Upper lobe of right lung (tissue), 1 donor: ENCODE measurements at regions not wholly inside any gene's neighbourhood (a gene's known extent, or its start where the extent isn't known, plus 50 kb on each side); places are given as distances from the start of the nearest gene placed in this dataset.

ENCODE experiments used
- ATAC-seq: fragments of 200-7000 bp; cut with Tn5 transposase; one replicate; pipeline ENCODE4 v1.9.1; 2020; ENCODE audit warnings: mild to moderate bottlenecking, moderate library complexity
- DNase-seq: peaks from one replicate; pipeline ENCODE4 v3.0.0-alpha.2; 2020
- H3K27ac ChIP-seq: fragments of 200-600 bp; one replicate; pipeline ENCODE4 v1.8.0; 2022
- H3K27me3 ChIP-seq: fragments of 200-600 bp; one replicate; pipeline ENCODE4 v1.8.0; 2022; ENCODE audit warnings: mild to moderate bottlenecking
- H3K36me3 ChIP-seq: fragments of 200-600 bp; one replicate; pipeline ENCODE4 v1.8.0; 2022
- H3K4me1 ChIP-seq: fragments of 200-600 bp; one replicate; pipeline ENCODE4 v1.8.0; 2022
- H3K4me3 ChIP-seq: fragments of 200-600 bp; one replicate; pipeline ENCODE4 v1.8.0; 2022; ENCODE audit warnings: mild to moderate bottlenecking
- H3K9me3 ChIP-seq: fragments of 200-600 bp; one replicate; pipeline ENCODE4 v1.8.0; 2022
- CTCF ChIP-seq: fragments of 200-600 bp; IDR thresholded peaks from one replicate; pipeline ENCODE4 v1.8.0; 2022; ENCODE audit warnings: antibody characterized with exemption
- intact Hi-C: fragments of 100-400 bp; cut with DNase I; formaldehyde crosslinking; loops from one replicate; pipeline ENCODE4 v1.11.0; 2022
- donor health status: DM: no; HTN: yes; CAD: no; lungs with severe emphysema.

GRCh38 chr3:61350782-61351309, 99.6 kb upstream of the FHIT start:
- Histone ChIP-seq H3K4me3 (no peak overlapping the region), H3K27me3 (no peaks in the 10 kb centered on the region), H3K4me1 (no peaks in the 10 kb centered on the region), H3K9me3 (no peaks in the 10 kb centered on the region), H3K27ac (no peak overlapping the region), H3K36me3 (no peaks in the 10 kb centered on the region)
- TF ChIP-seq CTCF = no peak
- intact Hi-C loops = no loop called here
- DNase-seq (no peak), ATAC-seq (no peak)

DNA sequence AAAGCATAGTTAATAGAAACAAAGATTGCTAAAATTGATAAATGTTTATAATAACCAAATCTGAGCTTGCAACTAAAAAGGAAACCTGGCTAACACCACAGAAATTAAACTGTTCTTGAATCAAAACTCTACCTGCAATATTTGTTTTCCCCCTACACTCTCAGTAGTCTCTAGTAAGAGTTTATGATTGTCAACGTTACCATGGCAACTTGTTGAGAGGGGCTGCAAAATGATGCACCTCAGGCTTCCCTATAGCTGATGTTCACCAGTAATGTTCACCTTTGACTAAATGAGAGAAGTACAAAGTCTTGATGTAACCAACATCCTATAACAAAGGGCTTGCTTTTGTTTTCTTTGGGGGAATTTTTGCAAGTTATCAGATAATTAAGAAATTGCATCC, 101.1 kb upstream of the FHIT start:
- H3K4me3 ChIP-seq = no peak overlapping the region
- no peak for ATAC-seq
- H3K4me1 ChIP-seq = no peaks in the 10 kb centered on the region
- intact Hi-C loops = no loop called here
- DNase-seq = no peak
- no peaks in the 10 kb centered on the region for H3K9me3 ChIP-seq
- TF ChIP-seq CTCF = no peak
- no peaks in the 10 kb centered on the region for H3K27me3 ChIP-seq
- H3K27ac ChIP-seq = no peak overlapping the region
- no peaks in the 10 kb centered on the region for H3K36me3 ChIP-seq

DNA sequence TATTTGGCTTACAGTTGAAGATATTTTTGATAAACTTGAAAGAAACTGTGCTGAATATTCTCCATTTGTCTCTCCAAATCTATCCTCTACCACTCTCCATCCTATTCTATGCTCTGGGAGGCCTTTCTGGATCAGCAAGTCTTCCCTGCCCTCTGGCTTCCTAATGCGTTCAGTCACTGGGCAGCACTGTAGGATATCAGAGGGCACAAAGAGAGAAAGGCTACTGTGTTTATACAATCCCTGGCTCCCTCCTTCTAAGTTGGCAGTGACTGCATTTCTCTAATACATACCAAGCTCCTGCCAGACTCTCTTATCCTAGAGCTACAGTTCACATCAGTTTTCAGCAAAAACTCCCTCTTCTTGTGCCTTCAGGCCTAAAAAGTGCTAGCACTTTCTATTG, 102.1 kb upstream of the FHIT start:
- Histone ChIP-seq H3K27me3 (no peaks in the 10 kb centered on the region), H3K4me3 (no peak overlapping the region), H3K27ac (no peak overlapping the region), H3K9me3 (no peaks in the 10 kb centered on the region), H3K36me3 (no peaks in the 10 kb centered on the region), H3K4me1 (peaks cover 8% of the 10 kb centered on the region)
- no peak for DNase-seq
- intact Hi-C loops = no loop called here
- ATAC-seq = no peak
- TF ChIP-seq CTCF = no peak

- H3K36me3 ChIP-seq = no peaks in the 10 kb centered on the region
- H3K27ac ChIP-seq = no peak overlapping the region
- no peak for TF ChIP-seq CTCF
- H3K4me3 ChIP-seq = no peak overlapping the region
- H3K9me3 ChIP-seq = no peaks in the 10 kb centered on the region
- DNase-seq = no peak
- H3K4me1 ChIP-seq = peaks cover 8% of the 10 kb centered on the region
- no peaks in the 10 kb centered on the region for H3K27me3 ChIP-seq
- ATAC-seq = no peak
- intact Hi-C loops = no loop called here
These were observed 103.4 kb upstream of the FHIT start for GRCh38 chr3:61354604-61355003.

DNA sequence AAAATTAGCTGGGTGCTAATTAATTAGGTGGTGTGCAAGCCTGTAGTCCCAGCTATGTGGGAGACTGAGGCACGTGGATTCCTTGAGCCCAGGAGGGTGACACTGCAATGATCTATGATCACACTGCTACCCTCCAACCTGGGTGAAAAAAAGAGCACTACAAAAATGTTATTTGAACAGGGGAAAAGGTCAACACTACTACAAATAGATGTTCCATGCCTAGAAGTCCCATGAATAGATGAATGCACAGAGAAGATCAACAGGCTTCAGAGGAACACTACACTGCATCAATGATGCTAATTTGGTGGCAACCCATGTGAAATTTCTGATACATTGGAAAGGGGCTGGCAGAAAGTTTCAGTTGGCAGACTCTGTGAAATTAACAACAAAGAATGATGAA, 105.4 kb upstream of the FHIT start:
- H3K27me3 ChIP-seq = no peaks in the 10 kb centered on the region
- TF ChIP-seq CTCF = no peak
- ATAC-seq = no peak
- no peaks in the 10 kb centered on the region for H3K9me3 ChIP-seq
- H3K4me3 ChIP-seq = no peak overlapping the region
- no peaks in the 10 kb centered on the region for H3K36me3 ChIP-seq
- intact Hi-C loops = no loop called here
- peaks cover 8% of the 10 kb centered on the region for H3K4me1 ChIP-seq
- H3K27ac ChIP-seq = no peak overlapping the region
- no peak for DNase-seq

GRCh38 chr3:61357902-61358301, 106.7 kb upstream of the FHIT start:
- ATAC-seq (no peak), DNase-seq (no peak)
- Histone ChIP-seq H3K4me3 (no peak overlapping the region), H3K27me3 (no peaks in the 10 kb centered on the region), H3K27ac (no peak overlapping the region), H3K9me3 (no peaks in the 10 kb centered on the region), H3K4me1 (peaks cover 8% of the 10 kb centered on the region), H3K36me3 (no peaks in the 10 kb centered on the region)
- intact Hi-C loops = no loop called here
- TF ChIP-seq CTCF = no peak
